Naive B cell (primary cell): ENCODE measurements at regions not wholly inside any gene's neighbourhood (a gene's known extent, or its start where the extent isn't known, plus 50 kb on each side); places are given as distances from the start of the nearest gene placed in this dataset.
A peak's percentile ranks its signal among the peaks of the same experiment; 100 is the strongest.

Source experiments
- ATAC-seq, 2 donors: fragments of 150-1000 bp; cut with Tn5 transposase; 2 replicates each; pipeline ENCODE4 v1.10.0; 2021; ENCODE audit warnings: low read depth in 2 of 2, mild to moderate bottlenecking in 2 of 2, moderate library complexity in 2 of 2
- DNase-seq: peaks from one replicate; pipeline ENCODE4 v3.0.0; 2022
- H3K27ac Mint-ChIP-seq, 6 donors: one replicate each; pipeline ENCODE4 v1.8.0; 2020 to 2022; ENCODE audit warnings: mild to moderate bottlenecking in 6 of 6, mixed read lengths in 6 of 6, moderate library complexity in 5 of 6, inconsistent platforms in 2 of 6
- H3K27me3 Mint-ChIP-seq, 3 donors: one replicate each; pipeline ENCODE4 v1.8.0; 2021 to 2022; ENCODE audit warnings: mixed read lengths in 3 of 3, mild to moderate bottlenecking in 1 of 3
- H3K36me3 Mint-ChIP-seq, 2 donors: one replicate each; pipeline ENCODE4 v1.8.0; 2020 to 2022; ENCODE audit warnings: mixed read lengths in 2 of 2, inconsistent platforms in 1 of 2, mild to moderate bottlenecking in 1 of 2
- H3K4me1 Mint-ChIP-seq, 3 donors: one replicate each; pipeline ENCODE4 v1.8.0; 2020 to 2022; ENCODE audit warnings: mixed read lengths in 3 of 3, inconsistent platforms in 1 of 3, mild to moderate bottlenecking in 1 of 3, moderate library complexity in 1 of 3
- H3K4me3 Mint-ChIP-seq, 8 donors: one replicate each; pipeline ENCODE4 v1.8.0; 2020 to 2022; ENCODE audit warnings: mild to moderate bottlenecking in 8 of 8, mixed read lengths in 8 of 8, moderate library complexity in 8 of 8, inconsistent platforms in 2 of 8
- H3K9me3 Mint-ChIP-seq, 7 donors: one replicate each; pipeline ENCODE4 v1.8.0; 2020 to 2022; ENCODE audit warnings: mixed read lengths in 7 of 7, mild to moderate bottlenecking in 5 of 7, inconsistent platforms in 2 of 7, moderate library complexity in 1 of 7

- H3K4me1 Mint-ChIP-seq, result no peaks in the 10 kb centered on the region
- peaks cover 8 to 14% (median 9%) of the 10 kb centered on the region in 3 donors for H3K27me3 Mint-ChIP-seq
- no peaks in the 10 kb centered on the region for H3K9me3 Mint-ChIP-seq
- DNase-seq (no peak), ATAC-seq (no peak)
- no peak overlapping the region for H3K27ac Mint-ChIP-seq
- no peaks in the 10 kb centered on the region for H3K36me3 Mint-ChIP-seq
- no peak overlapping the region for H3K4me3 Mint-ChIP-seq
Measured at GRCh38 chr1:110283677-110284076, 55.5 kb upstream of the RBM15 start.

- Mint-ChIP-seq H3K27me3 (peaks cover 0 to 5% (median under 1%) of the 10 kb centered on the region in 3 donors), H3K4me3 (no peak overlapping the region), H3K4me1 (no peaks in the 10 kb centered on the region), H3K27ac (no peak overlapping the region), H3K36me3 (no peaks in the 10 kb centered on the region), H3K9me3 (no peaks in the 10 kb centered on the region)
- DNase-seq (no peak), ATAC-seq (no peak)
Measured at GRCh38 chr1:110285316-110285715, 53.9 kb upstream of the RBM15 start.

GRCh38 chr1:110286564-110286963, 52.6 kb upstream of the RBM15 start:
- Mint-ChIP-seq H3K27ac (no peak overlapping the region), H3K27me3 (peaks cover 0 to 5% (median 0%) of the 10 kb centered on the region in 3 donors), H3K4me1 (no peaks in the 10 kb centered on the region), H3K4me3 (no peak overlapping the region), H3K9me3 (no peaks in the 10 kb centered on the region), H3K36me3 (no peaks in the 10 kb centered on the region)
- DNase-seq (no peak), ATAC-seq (peak in 1 of 2 donors; percentile 57)

GRCh38 chr1:110288111-110288510, 51.1 kb upstream of the RBM15 start:
- ATAC-seq (no peak), DNase-seq (no peak)
- Mint-ChIP-seq H3K9me3 (no peaks in the 10 kb centered on the region), H3K4me3 (no peak overlapping the region), H3K4me1 (no peaks in the 10 kb centered on the region), H3K27ac (peak overlapping the region in 1 of 6 donors; percentile 39), H3K36me3 (no peaks in the 10 kb centered on the region), H3K27me3 (no peaks in the 10 kb centered on the region)
